ENCODE measurements at regions not wholly inside any gene's neighbourhood (a gene's known extent, or its start where the extent isn't known, plus 50 kb on each side); places are given as distances from the start of the nearest gene placed in this dataset.

GRCh38 chr4:12615822-12616221 is 868.3 kb downstream of the RAB28 start:
- TF ChIP-seq REST (IDR thresholded peaks at IDR 0.05; ENCODE audit: insufficient read depth in 1 of 2, low read depth in 2 of 2, low read length in 2 of 2) = no peak
- no peak for TF ChIP-seq POLR2AphosphoS5 (IDR thresholded peaks at IDR 0.05; ENCODE audit: low read depth, low read length)
